ENCODE measurements at regions not wholly inside any gene's neighbourhood (a gene's known extent, or its start where the extent isn't known, plus 50 kb on each side); places are given as distances from the start of the nearest gene placed in this dataset.

GRCh38 chr6:20024316-20024673 is 187.1 kb downstream of the ID4 start:
- Histone ChIP-seq H3K27ac (no peak overlapping the region), H3K27me3 (no peaks in the 10 kb centered on the region), H3K36me3 (no peaks in the 10 kb centered on the region), H3K4me3 (replicated peaks in 1 of 3) (no peak overlapping the region), H3K4me1 (no peaks in the 10 kb centered on the region), H3K9me3 (no peaks in the 10 kb centered on the region)
- 84 to 88% methylated on average over 6 of the region's 6 CpGs for WGBS, 2 donors
- TF ChIP-seq, protein P1, sequence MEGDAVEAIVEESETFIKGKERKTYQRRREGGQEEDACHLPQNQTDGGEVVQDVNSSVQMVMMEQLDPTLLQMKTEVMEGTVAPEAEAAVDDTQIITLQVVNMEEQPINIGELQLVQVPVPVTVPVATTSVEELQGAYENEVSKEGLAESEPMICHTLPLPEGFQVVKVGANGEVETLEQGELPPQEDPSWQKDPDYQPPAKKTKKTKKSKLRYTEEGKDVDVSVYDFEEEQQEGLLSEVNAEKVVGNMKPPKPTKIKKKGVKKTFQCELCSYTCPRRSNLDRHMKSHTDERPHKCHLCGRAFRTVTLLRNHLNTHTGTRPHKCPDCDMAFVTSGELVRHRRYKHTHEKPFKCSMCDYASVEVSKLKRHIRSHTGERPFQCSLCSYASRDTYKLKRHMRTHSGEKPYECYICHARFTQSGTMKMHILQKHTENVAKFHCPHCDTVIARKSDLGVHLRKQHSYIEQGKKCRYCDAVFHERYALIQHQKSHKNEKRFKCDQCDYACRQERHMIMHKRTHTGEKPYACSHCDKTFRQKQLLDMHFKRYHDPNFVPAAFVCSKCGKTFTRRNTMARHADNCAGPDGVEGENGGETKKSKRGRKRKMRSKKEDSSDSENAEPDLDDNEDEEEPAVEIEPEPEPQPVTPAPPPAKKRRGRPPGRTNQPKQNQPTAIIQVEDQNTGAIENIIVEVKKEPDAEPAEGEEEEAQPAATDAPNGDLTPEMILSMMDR (IDR thresholded peaks at IDR 0.05): no peak
- TF ChIP-seq POLR2A (IDR thresholded peaks at IDR 0.05): no peak
- intact Hi-C loops (cut with DNase I): no loop called here
- no peak for DNase-seq

DNA sequence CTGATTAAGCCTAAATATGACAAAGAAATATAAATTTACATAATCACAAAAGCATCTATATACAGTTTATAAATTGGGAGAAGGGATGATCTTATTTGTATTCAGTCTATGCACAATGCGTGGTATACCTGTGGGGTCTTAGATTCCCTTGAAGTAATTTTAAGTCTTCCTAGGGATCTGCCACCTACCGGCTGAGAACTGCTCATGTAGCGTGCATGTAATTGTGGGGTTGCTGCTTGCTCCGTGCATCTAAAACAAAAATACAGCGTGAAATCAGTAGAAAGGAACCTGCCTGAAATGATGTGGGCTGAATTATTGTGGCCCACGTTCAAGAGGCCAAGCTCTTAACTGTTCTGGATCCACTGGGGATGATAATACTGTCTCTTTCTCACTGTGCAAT is 187.3 kb downstream of the MBOAT1 start:
- DNase-seq: no peak
- 81 to 88% methylated on average over 6 of the region's 6 CpGs for WGBS, 2 donors
- H3K4me1 ChIP-seq: no peaks in the 10 kb centered on the region
- TF ChIP-seq, protein P1 (IDR thresholded peaks at IDR 0.05): no peak
- TF ChIP-seq POLR2A (IDR thresholded peaks at IDR 0.05): no peak
- H3K4me3 ChIP-seq (replicated peaks in 1 of 3): no peak overlapping the region
- no peak overlapping the region for H3K27ac ChIP-seq
- no peaks in the 10 kb centered on the region for H3K36me3 ChIP-seq
- no peaks in the 10 kb centered on the region for H3K9me3 ChIP-seq
- H3K27me3 ChIP-seq: no peaks in the 10 kb centered on the region
- intact Hi-C loops (cut with DNase I): no loop called here

DNA sequence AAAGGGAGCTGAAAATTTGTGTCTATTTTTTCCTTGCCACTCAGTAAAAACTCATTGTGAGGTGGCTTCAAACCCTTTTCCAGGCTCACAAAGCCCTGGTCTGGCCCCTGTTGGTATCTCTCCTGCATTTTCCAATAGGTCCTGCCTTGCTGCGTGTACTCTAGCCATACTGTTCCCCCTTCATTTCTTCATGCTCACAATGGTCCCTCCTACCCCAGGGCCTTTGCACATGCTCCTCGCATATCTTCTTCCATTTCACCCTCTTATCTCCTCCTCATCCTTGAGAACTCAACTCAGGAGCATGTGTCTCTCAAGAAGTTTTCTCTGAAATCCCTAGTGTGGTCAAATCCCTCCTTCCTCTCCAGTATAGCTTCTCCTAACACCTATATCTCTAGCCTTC is 186.6 kb downstream of the MBOAT1 start:
- intact Hi-C loops (cut with DNase I): no loop called here
- TF ChIP-seq, protein P1 (IDR thresholded peaks at IDR 0.05): no peak
- TF ChIP-seq POLR2A (IDR thresholded peaks at IDR 0.05): no peak
- H3K4me3 ChIP-seq (replicated peaks in 1 of 3): no peak overlapping the region
- WGBS, 2 donors: 93 to 96% methylated on average over 2 of the region's 2 CpGs
- H3K36me3 ChIP-seq: no peaks in the 10 kb centered on the region
- no peaks in the 10 kb centered on the region for H3K27me3 ChIP-seq
- no peaks in the 10 kb centered on the region for H3K4me1 ChIP-seq
- DNase-seq: no peak
- no peaks in the 10 kb centered on the region for H3K9me3 ChIP-seq
- no peak overlapping the region for H3K27ac ChIP-seq

DNA sequence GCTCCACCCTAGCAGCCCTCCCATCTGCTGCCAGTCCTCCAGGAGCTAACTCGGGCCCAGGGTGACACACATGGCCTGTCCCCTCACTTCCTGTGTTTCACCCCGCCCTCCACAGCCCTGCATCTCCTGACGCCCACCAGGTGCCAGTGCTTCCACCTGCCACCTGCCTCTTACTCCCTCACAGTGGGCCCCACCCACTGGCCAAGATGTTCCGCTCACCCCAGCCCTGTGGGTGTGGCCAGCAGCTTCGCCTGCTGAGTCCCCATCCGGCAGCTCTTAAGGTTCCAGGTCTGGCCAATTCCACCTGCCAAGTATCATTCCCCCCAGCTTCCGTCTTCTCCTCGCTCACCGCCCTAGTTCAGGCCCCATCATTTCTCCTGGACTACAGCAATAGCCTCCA is 184.1 kb downstream of the MBOAT1 start:
- Histone ChIP-seq H3K36me3 (no peaks in the 10 kb centered on the region), H3K9me3 (no peaks in the 10 kb centered on the region), H3K27ac (no peak overlapping the region), H3K4me3 (replicated peaks in 1 of 3) (no peak overlapping the region), H3K27me3 (no peaks in the 10 kb centered on the region), H3K4me1 (peaks cover 0 to 3% of the 10 kb centered on the region in 2 donors)
- no peak for DNase-seq
- intact Hi-C loops (cut with DNase I): no loop called here
- TF ChIP-seq POLR2A (IDR thresholded peaks at IDR 0.05): no peak
- TF ChIP-seq, protein P1 (IDR thresholded peaks at IDR 0.05): no peak
- WGBS, 2 donors: 87 to 89% methylated on average over 9 of the region's 9 CpGs

- H3K4me1 ChIP-seq: peaks cover 0 to 3% of the 10 kb centered on the region in 2 donors
- no peak for DNase-seq
- H3K27ac ChIP-seq: no peak overlapping the region
- no peak overlapping the region for H3K4me3 ChIP-seq (replicated peaks in 1 of 3)
- TF ChIP-seq, protein P1 (IDR thresholded peaks at IDR 0.05): no peak
- TF ChIP-seq POLR2A (IDR thresholded peaks at IDR 0.05): no peak
- no peaks in the 10 kb centered on the region for H3K27me3 ChIP-seq
- H3K36me3 ChIP-seq: no peaks in the 10 kb centered on the region
- H3K9me3 ChIP-seq: no peaks in the 10 kb centered on the region
- WGBS, 2 donors: 83 to 90% methylated on average over 4 of the region's 4 CpGs
- intact Hi-C loops (cut with DNase I): no loop called here
Observed at GRCh38 chr6:20028562-20028961, 183.7 kb downstream of the MBOAT1 start.
